GM23248 (cell line): ENCODE measurements at regions not wholly inside any gene's neighbourhood (a gene's known extent, or its start where the extent isn't known, plus 50 kb on each side); places are given as distances from the start of the nearest gene placed in this dataset.

Experiments used
- EZH2 ChIP-seq: fragments of 200-600 bp; sonication (generic); IDR thresholded peaks from 2 replicates; pipeline ENCODE4 v1.6.1; 2018; ENCODE audit warnings: antibody characterized with exemption, mild to moderate bottlenecking; ENCODE audit not compliant: insufficient read depth, poor library complexity, severe bottlenecking
- EZH2phosphoT487 ChIP-seq: fragments of 200-600 bp; sonication (generic); IDR thresholded peaks from 2 replicates; pipeline ENCODE4 v1.6.1; 2018; ENCODE audit warnings: antibody characterized with exemption, moderate library complexity, mild to moderate bottlenecking, low read depth; ENCODE audit not compliant: insufficient read depth

DNA sequence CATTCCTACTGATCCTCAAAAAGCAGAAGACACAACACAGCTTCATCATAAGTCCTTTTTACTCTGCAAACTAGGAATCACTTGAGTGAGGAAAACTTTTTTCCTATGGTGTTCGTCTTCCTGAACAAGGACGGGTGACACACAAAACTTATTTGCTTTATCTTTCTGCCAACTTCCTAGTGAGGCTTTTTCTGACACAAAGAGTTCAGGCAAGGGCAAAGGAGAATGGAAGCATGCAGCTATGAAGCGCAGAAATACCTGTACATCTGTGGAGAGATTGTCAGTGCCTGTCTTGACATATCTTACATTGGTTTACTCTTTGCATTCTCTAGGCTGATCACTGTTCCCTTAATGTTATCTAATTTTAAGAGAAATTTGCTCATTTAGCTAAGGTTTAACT, 548.0 kb upstream of the IGFBP7 start:
- TF ChIP-seq EZH2: no peak
- no peak for TF ChIP-seq EZH2phosphoT487
